OCI-LY1 (cell line): ENCODE measurements at regions not wholly inside any gene's neighbourhood (a gene's known extent, or its start where the extent isn't known, plus 50 kb on each side); places are given as distances from the start of the nearest gene placed in this dataset.

ENCODE experiments used
- EZH2 ChIP-seq: fragments of 200-600 bp; sonication (generic), shearing (Covaris generic); IDR thresholded peaks from 2 replicates; pipeline ENCODE4 v1.8.0; 2017; ENCODE audit warnings: borderline replicate concordance, mixed run types, mild to moderate bottlenecking, antibody characterized with exemption, low read length, moderate library complexity, mixed read lengths
- TF ChIP-seq, protein P1 (sequence below): fragments of 200-600 bp; sonication (generic), shearing (Covaris generic); IDR thresholded peaks from 2 replicates; pipeline ENCODE4 v1.5.1; 2017; ENCODE audit warnings: mild to moderate bottlenecking, antibody characterized with exemption, low read length, moderate library complexity, mixed read lengths

DNA sequence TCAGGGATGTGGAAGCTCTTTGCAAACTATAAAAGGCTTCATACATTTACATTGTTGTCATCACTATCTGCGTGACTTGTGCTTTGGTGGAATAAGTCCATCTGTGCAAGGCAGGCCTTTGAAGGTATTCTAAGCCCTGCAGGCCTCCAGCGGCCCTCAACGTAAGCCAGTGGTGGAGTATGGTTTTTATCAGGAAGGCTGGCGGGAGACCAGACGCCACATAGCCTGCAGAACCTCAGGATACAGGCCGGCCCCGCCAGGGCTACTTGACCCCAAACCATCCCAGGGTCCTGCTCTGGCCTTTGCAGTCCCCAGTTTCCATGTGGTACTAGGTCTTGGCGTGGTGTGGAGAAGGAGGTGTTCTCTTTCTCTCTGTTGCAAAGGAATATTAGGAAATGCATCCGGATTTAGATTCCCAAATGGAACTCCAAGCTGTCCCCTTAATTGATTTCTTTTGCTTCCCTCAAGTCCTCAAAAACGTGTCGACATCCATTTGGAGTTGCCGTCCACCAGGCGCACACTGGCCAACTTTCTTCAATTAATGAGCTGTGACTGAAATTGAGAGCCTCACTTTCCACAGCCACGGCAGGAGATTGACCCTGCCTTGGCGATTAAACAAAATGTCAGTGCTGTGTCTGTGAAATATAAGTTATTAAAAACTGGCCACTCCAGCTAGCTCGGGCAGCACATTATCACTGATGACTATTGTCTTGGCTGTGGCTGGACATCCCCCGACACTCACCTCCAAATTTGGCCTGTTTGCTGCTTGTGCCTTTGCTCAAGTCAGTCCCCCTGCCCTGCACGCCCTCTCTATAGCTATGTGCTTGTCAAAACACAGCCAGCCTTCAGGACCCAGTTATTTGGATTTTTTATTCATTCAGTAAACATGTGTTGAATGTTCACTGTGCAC lies 239.8 kb upstream of the TLE3 start:
- TF ChIP-seq, protein P1, sequence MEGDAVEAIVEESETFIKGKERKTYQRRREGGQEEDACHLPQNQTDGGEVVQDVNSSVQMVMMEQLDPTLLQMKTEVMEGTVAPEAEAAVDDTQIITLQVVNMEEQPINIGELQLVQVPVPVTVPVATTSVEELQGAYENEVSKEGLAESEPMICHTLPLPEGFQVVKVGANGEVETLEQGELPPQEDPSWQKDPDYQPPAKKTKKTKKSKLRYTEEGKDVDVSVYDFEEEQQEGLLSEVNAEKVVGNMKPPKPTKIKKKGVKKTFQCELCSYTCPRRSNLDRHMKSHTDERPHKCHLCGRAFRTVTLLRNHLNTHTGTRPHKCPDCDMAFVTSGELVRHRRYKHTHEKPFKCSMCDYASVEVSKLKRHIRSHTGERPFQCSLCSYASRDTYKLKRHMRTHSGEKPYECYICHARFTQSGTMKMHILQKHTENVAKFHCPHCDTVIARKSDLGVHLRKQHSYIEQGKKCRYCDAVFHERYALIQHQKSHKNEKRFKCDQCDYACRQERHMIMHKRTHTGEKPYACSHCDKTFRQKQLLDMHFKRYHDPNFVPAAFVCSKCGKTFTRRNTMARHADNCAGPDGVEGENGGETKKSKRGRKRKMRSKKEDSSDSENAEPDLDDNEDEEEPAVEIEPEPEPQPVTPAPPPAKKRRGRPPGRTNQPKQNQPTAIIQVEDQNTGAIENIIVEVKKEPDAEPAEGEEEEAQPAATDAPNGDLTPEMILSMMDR: no peak
- TF ChIP-seq EZH2: no peak
